HS-27A (cell line): ENCODE measurements at regions not wholly inside any gene's neighbourhood (a gene's known extent, or its start where the extent isn't known, plus 50 kb on each side); places are given as distances from the start of the nearest gene placed in this dataset.
"Not testable (repeated sequence)": the region's sequence is repeated elsewhere in the genome, so short reads cannot be mapped to it uniquely, and the experiment has no call there.

Source experiments
- DNase-seq: peaks from one replicate; pipeline ENCODE4 v3.0.0-alpha.2; 2012; ENCODE audit warnings: low read depth, missing footprints

DNA sequence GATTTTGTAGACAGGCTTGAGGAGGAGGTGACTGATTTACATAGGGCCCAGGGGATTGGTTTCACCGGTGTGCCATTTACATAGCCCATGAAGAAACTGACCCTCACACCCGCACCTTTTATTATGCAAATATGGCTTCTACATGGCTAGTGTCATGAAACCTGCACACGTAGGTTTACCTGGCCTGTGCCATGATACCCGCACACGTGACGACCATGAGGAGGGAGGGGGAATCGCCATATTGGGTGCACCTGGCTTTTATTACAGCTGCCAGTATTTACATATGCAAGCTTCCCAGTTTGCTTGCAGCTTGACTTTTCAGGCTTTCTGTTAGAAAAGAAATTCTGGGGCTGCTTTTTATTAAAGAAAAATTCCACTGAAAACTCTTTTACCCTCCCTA is 359.7 kb downstream of the ADAM29 start:
- no peak for DNase-seq

DNA sequence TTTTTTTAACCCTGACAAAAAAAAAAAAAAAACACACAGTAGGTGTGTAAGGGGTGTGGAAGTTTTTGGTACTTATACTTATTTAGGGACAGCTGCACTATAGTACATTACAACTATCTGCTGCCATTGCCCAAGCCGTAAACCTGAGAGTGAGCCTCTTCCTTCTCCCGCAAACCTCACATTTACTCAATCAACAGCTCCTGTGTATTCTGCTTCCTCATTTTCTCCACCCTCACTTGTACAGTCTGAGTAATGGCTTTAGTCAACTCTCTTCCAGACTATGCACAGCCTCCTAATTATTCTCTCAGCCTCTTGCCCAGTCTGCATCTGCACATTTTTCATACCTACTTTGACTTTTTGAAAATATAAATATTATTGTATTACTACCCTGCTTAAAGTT is 362.0 kb downstream of the ADAM29 start:
- DNase-seq: no peak

DNA sequence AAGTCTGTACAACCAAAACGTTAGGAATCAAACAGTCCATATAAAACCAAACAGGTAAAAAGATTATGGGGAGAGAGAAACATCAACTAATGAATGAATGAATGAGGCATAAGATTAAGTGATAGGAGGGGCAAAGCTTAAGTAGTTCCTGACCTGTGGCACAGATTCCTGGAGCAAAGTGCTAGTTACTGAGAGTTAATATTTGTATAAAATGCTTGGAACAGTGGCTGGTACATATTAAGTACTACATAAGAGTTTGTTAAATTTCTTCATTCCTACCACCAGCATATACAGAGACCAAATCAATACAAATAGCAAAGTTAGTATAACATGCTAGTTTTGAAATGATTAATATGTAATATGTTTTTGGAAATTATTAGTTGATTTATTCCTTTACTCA is 363.7 kb downstream of the ADAM29 start:
- DNase-seq: no peak

DNA sequence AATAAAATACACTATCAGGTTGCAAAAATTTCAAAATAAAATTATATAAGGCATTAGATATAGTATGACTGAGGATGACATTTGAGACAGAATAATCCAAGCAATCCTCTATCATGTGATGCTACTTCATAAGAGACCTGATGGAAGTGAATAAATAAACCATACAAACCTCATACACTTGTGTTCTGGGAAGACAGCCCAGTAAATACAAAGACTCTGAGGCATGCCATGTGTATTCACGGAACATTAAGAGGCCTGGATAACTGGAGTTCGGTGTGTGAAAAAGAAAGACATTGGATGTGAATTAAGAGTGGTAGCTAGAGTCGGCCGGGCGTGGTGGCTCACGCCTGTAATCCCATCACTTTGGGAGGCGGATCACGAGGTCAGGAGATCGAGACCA is 364.2 kb downstream of the ADAM29 start:
- DNase-seq: no peak

DNA sequence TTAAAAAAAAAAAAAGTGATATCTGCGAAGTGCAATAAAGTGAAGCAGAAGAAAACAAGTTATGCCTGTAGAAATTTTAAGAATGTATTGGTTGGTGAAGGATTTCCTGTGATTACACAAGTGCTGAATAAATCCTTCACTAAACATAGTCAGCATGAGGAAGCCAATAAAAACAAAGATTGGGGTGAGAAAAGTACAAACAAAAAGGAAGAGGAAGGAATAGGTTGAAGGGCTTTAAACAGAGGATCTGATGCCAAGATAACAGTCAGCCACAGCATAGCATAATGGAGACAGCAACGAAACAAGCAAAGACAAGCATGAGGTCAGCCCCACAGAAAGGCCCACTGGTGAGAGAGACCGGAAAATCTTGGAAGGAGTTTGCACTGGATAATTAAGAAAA is 372.2 kb downstream of the ADAM29 start:
- DNase-seq: no peak

DNA sequence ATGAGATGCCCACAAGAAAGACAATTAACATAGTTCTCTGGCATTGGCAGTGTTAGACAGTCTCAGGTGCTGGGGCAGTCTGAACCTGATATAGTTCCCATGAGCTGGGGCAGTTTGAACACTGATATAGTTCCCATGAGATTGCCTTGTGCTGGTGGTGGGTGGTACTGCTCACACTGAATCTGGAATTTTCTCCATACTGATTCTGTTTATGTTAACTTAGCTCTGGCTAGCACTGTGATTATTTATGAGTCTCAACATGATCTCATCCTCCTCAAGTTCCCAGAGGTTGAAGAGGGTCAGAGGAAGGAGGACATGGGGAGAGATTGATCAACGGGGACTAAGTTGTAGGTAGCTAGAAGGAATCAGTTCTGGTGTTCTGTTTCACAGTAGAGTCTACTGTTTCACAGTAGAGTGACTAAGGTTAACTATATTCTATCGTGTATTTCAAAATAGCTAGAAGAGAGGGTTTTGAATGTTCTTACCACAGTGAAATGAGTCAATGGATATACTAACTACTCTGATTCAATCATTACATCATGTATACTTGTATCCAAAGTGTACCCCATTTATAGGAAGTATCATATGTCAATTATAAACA is 379.9 kb downstream of the ADAM29 start:
- no peak for DNase-seq

DNA sequence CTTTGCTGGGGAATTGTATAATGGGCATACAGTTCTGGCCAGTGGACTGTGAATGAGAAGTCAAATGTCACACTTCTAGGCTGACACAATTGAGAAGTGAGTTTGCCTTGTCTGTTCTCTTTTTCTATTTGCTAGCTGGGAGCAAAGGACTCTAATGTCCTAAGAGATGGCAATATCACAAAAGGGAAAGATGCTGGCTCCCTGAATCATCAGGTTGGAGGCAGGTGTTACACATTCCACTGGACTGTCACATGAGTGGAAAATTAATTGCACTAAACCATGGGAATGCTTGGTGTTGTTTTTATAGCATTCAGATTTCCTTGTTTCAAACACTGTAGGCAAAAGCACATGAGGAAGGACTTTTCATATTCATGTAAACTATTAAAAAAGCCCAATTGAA is 388.3 kb downstream of the ADAM29 start:
- no peak for DNase-seq

DNA sequence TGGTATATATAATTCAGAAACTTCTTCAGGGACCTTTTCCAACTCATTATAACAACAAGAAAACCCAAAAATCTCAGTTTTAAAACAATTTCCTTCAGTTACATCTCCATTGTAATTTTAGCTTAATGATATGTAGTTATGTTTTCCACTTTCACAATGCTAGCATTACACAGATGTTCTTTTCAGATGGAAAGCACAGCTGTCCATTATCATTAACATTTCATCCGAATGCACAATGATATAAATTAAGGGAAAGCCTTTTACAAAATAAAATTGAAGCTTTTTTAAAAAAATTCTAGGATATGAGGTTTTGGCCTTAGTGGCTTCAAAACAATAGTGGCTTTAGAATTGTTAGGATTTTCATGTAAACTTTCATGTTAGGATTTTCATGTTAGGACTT is 389.2 kb downstream of the ADAM29 start:
- DNase-seq: no peak

DNA sequence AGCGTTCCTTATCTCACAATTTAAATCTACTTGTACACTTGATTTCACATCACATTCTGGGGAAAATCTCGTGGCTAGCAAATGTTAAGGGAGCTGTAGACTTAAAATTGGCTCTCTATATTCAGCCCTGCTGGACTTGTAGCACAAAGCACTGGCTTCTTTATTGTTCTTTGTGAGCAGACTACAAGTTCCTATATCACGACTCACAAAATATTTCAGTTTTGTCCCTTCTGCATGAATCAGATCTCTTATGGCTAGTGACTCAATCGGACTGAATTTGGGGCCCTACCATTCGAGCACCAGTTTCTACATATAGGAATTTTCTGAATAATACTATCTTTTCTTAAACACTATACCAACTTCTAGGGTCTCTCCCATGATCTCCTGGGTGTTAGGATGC is 390.1 kb downstream of the ADAM29 start:
- DNase-seq: no peak

DNA sequence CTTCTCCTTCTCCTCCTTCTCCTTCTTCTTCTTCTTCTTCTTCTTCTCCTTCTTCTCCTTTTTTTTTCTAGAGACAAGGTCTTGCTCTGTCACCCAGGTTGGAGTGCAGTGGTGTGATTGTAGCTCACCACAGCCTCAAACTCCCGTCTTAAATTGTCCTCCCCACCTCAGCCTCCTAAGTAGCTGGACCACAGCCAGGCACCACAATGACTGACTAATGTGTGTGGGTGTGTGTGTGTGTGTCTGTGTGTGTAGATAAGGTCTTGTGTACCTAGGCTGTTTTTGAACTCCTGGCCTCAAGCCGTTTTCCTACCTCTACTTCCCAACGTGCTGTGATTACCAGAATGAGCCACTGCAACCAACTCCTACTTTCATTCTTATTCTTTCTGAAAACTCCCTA is 390.9 kb downstream of the ADAM29 start:
- DNase-seq: no peak

DNA sequence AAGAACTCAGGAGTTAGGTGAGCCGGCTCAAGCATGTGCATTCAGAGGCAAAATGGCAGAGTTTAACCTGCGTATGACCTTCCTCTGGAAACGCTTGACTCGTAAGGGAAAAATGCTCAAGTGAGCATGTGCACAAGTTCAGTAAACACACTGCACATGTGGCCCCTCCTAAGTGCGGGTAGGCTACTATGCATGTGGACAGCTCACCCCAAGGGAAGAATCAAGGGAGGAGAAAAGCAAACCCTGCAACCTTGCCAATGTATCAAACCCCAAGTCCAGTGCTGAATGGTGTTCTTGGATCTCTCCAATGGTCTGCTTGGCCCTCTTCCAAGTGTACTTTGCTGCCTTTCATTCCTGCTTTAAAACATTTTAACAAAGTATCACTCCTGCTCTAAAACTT is 407.1 kb downstream of the ADAM29 start:
- no peak for DNase-seq

DNA sequence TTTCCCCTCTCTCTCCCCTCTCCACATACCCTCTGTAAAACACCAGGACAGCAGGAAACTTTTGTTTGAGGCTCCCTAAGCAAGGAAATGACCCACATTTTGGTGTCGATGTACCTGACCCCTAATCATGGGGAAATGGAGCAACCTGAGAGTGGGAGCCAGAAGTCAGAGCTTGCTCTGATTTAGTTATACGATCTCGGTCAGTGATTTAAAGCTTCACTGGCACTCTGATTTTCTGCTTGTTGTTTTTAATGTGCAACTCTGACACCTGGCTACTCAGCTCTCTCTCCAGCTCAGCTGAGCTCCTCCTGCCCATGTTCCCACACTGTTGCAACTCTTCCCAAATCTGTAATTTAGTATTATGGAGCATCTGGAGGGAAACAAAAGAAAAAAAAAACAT is 408.6 kb downstream of the ADAM29 start:
- DNase-seq: no peak

DNA sequence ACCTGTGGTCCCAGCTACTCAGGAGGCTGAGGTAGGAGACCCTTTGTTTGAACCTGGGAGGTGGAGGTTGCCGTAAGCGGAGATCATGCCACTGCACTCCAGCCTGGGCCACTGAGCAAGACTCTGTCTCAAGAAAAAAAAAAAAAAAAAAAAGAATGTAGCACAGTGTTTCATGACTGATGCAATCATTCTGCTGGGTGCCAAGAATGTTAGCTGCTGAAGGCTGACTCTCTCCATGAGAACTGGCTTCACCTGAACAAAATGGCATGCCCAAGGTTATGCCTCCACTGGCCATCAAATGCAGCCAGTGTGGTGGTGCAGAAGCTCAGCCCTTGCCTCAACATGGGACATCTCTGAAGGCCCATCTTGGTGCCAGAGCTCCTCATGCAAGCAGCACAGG is 412.1 kb downstream of the ADAM29 start:
- DNase-seq: no peak

DNA sequence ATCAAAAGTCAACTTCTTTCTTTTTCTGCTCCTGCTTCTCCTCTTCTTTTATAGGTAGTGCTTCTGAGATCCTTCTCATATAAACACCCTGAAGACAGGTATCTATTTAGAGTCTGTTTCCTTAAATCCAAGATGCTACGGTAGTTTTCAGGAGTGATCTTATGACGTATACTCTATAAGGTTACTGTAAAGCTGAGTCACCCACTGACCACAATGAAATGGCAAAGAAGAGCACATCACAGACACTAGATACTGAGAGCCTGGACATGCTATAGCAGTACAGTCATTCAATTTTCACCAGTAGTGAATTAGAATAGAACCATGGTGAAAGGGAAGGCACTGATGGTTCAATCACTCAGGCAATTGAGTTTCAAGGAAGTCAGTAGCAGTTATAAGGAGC is 412.5 kb downstream of the ADAM29 start:
- no peak for DNase-seq

DNA sequence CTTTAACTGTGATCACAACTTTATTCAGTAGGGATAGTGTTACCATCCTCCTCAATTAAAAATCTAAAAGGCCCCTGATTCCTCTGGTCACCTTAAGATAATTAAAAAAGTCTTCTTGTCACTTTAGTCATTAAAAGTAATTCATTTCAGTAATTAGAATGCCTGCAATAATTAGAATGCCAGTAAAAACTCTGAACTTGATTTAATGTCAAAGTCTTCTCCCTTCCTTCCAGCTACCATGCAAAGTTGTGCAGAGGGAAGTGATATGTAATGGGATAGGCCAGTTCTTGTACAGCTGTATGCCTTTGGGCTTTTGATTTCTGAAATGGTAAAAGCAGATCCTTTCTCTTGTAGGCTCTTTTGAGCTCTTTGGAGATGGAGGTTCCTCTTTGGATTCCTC is 417.2 kb downstream of the ADAM29 start:
- no peak for DNase-seq

DNA sequence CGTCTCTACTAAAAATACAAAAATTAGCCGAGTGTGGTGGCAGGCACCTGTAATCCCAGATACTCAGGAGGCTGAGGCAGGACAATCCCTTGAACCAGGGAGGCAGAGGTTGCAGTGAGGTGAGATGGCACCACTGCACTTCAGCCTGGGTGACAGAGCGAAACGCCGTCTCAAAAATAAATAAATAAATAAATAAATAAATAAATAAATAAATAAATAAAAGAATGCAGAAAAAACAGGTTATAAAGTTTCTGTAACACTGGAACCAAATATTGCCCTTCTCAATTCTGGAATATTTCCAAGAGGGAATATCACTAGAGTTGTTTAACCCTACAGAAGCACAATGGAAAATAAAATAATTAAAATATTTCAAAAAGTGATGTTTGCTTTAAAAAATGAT is 418.4 kb downstream of the ADAM29 start:
- not testable (repeated sequence) for DNase-seq

DNA sequence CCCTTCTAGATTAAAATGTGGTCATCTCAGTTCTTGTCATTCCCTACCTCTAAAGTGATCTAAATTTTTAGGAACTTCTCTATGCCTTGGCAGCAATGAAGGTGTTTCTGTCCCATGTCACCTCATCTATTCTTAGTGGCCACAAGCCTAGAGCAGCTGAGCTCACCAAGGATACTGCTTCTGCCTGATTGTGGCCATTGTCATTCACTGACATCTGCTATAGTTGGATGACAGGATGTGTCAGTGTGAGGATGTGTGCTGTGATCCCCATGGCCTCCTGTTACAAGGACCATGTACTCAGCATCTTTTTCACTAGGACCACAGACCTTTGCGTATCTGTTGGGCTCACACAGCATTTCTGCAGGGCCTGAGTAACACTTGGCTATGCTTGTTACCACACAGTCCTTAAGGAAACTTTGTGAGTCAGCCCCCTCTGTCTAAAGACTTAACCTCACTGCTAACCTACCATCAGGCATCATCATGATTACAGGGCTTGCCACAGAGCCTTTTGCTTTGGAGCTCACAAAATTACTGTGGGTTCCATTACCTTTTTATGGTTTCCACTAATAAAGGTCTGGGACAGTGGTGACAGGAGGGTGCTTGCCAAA is 421.0 kb downstream of the ADAM29 start:
- no peak for DNase-seq

DNA sequence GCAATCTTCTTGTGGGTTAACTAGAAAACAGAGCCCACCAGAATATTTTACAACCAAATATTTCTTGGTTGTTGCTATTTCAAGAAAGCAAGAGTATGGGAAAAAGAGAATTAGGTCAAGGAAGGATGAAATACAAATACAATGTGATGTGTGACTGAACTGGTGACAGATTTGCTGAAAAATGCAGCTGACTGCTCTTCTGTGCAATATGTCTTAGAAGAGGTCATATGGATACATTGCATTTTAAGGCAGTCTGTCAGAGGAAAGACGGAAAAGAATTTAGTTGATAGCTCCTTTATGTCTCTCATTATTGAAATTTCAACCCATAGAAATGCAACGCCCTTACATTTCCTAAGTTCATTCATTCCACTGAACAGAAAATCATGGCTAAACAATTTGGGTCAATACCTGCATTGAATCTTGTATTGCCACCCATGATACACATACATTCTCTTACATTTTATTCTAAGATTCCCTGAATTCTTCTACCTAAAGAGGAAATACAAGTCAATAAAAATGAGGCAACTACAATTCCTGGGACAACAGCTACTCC is 423.1 kb downstream of the ADAM29 start:
- DNase-seq: no peak

DNA sequence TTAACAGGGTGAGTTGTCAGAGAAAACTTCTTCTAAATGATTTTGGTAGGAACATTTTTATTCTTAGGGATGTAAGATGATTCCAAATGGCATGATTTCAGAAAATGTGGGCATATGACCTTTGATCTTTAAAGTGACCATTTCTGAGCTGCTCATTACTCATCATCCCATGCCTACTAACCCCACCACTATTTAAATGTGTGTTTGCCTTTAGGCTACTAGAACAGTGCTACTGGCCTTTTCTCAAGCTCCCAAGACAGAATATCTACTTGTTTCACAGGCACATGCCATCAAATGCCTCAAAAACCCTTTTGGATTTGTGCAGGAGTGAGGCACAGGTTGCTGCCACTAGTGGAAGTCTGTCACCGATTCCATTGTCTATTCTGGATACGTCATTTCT is 428.2 kb downstream of the ADAM29 start:
- DNase-seq: peak; percentile 30

DNA sequence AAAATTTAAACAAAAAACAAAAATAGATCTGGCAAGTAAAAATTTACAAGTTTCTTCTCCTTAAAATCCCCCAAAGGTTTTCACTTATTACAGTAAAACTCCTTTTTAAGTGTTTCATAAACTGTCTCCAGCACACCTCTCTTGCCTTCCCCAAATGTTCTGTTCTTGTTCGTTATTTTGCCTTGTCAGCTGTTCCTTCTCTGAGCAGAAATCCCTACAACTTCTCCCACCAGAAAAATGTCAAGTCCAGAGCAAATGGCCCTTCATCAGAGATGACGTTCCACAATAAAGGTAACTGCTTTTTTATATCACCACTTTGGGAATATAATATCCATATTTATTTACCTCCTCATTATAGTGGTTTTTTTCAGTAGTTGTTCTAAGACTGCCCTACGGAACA is 432.1 kb downstream of the ADAM29 start:
- no peak for DNase-seq

DNA sequence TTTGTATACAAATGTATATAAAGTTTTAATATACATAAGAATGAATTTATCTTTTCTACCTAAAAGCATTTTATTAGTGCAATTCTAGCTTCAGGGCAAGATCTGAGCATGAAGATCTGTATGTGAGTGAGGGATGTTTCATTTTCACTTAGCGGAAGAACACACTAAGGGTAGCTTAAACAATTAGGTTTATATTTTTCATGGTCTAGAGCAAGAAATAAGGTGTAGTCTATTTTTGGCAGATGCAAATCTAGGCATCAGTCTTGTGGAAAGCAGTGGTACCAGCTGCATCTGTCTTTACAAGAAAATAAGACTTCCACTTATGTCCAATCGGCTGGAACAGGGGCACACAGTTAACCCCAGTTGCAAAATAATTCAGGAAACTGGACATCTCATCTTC is 433.3 kb downstream of the ADAM29 start:
- no peak for DNase-seq

DNA sequence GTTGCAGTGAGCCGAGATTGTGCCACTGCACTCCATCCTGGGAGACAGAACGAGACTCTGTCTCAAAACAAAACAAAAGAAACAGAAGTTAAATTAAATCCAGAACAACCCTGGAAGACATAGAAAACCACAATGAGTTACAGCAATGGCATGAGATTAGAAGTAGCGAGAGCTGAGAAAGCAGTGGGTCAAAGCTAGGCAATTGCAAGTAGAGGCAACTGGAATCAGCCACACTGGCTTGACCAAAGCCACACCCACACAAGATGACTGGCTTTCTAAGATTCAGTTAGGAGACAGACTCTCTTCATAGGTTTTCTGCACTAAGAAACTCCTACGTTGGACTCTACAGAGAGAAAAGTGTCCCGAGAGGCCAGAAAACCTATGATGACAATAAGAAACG is 443.0 kb downstream of the GPM6A start:
- peak; percentile 9 for DNase-seq

DNA sequence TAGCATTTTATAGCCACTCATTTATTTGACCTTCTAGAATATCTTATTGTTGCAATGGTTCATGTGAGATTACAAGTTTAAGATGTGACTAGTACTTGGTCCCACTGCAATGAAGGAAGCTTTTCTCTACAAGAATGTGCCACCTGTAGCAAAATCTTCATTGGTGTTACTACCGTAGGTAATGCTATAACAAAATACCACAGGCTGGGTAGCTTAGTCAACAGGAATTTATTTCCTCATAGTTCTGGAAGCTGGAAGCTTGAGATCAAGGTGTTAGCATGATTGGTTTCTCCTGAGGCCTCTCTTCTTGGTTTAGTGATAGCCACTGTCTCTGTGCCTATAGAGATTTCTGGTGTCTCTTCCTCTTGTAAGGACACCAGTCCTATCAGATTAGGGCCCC is 441.0 kb downstream of the GPM6A start:
- DNase-seq: no peak

DNA sequence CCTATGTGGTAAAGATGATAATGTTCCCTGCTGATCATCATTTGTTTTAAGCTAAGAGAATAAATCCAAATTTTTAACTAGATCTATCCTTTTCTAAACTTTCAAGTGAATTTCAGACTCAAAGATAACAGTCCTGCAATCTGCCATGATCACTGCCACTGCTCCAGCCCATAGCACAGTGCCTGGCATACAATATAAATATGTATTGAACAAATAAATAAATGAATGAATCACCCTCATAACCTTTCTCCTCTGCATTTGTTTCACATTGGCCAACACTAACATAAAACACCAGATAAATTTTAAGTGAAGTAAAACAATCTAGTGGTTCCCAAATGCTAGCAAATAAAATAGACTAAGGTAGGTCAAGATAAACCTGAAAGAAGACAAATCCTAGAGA is 439.0 kb downstream of the GPM6A start:
- no peak for DNase-seq
